Activated T-cell treated with anti-CD3 and anti-CD28 coated beads, Interleukin-2, amount 50 U/mL, for 72 hours (primary cell): ENCODE measurements at regions not wholly inside any gene's neighbourhood (a gene's known extent, or its start where the extent isn't known, plus 50 kb on each side); places are given as distances from the start of the nearest gene placed in this dataset.

ENCODE experiments used
- ATAC-seq, 2 donors: fragments of 150-1000 bp; cut with Tn5 transposase; replicated peaks in 1 of 2; 2 replicates each; pipeline ENCODE4 v1.10.0; 2021; ENCODE audit warnings: moderate library complexity in 2 of 2, mild to moderate bottlenecking in 1 of 2
- DNase-seq, 2 donors: peaks; one replicate each; pipeline ENCODE4 v3.0.0; 2021 to 2022; ENCODE audit warnings: mixed read lengths in 1 of 2
- H3K27ac Mint-ChIP-seq: one replicate; pipeline ENCODE4 v1.8.0; 2022; ENCODE audit warnings: mild to moderate bottlenecking, moderate library complexity, mixed read lengths
- H3K27me3 Mint-ChIP-seq: one replicate; pipeline ENCODE4 v1.8.0; 2022; ENCODE audit warnings: low read depth, mixed read lengths
- H3K36me3 Mint-ChIP-seq, 2 donors: one replicate each; pipeline ENCODE4 v1.8.0; 2022; ENCODE audit warnings: mixed read lengths in 2 of 2, mild to moderate bottlenecking in 1 of 2; ENCODE audit not compliant: insufficient read depth in 2 of 2
- H3K4me1 Mint-ChIP-seq: one replicate; pipeline ENCODE4 v1.8.0; 2022; ENCODE audit warnings: low read depth, mixed read lengths
- H3K4me3 Mint-ChIP-seq, 2 donors: one replicate each; pipeline ENCODE4 v1.8.0; 2022; ENCODE audit warnings: mild to moderate bottlenecking in 2 of 2, mixed read lengths in 2 of 2, moderate library complexity in 2 of 2
- H3K9me3 Mint-ChIP-seq, 2 donors: one replicate each; pipeline ENCODE4 v1.8.0; 2022; ENCODE audit warnings: mixed read lengths in 2 of 2

DNA sequence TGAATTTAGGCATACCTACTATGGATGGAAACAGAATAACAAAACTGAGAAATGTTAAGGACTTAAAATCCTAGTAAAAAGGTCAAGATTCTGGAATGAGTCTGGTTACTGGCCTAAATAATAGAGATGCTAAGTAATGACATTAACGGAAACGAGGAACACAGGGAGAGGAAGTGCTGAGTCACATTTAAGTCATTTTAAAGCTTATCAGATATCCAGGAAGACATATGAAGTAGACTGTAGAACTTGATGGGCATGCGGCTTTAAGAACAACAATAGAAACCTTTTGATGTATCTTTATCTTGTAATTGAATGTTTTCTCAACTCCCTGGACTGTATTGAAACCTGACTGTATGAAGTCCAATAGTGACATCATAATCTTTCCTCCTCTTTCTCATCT lies 1251.4 kb upstream of the CDH6 start:
- no peaks in the 10 kb centered on the region for H3K4me1 Mint-ChIP-seq
- H3K27me3 Mint-ChIP-seq, result no peaks in the 10 kb centered on the region
- H3K4me3 Mint-ChIP-seq, result no peak overlapping the region
- peaks cover 2 to 6% of the 10 kb centered on the region in 2 donors for H3K9me3 Mint-ChIP-seq
- no peak overlapping the region for H3K27ac Mint-ChIP-seq
- ATAC-seq, result no peak
- no peak for DNase-seq
- no peaks in the 10 kb centered on the region for H3K36me3 Mint-ChIP-seq

DNA sequence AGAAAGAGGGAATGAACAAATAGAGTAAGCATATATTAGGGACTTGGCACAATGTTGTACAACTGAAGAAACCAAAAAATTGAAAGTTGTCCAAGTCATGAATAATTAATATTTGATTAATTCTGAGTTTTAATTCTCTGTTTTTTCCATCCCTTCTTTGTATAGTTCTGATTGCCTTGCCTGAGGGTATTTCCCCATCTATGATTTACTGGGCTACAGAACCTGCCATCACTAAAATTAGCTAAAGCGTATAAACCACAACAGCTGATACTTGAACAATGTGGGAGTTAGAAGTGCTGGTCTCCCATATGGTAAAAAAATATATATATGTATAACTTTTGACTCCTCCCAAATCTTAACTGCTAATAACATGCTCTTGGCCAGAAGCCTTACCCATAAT lies 1253.5 kb upstream of the CDH6 start:
- H3K4me1 Mint-ChIP-seq, result no peaks in the 10 kb centered on the region
- no peak for ATAC-seq
- H3K9me3 Mint-ChIP-seq, result peaks cover 2 to 6% of the 10 kb centered on the region in 2 donors
- no peak overlapping the region for H3K4me3 Mint-ChIP-seq
- no peaks in the 10 kb centered on the region for H3K27me3 Mint-ChIP-seq
- H3K27ac Mint-ChIP-seq, result no peak overlapping the region
- DNase-seq, result no peak
- no peaks in the 10 kb centered on the region for H3K36me3 Mint-ChIP-seq

DNA sequence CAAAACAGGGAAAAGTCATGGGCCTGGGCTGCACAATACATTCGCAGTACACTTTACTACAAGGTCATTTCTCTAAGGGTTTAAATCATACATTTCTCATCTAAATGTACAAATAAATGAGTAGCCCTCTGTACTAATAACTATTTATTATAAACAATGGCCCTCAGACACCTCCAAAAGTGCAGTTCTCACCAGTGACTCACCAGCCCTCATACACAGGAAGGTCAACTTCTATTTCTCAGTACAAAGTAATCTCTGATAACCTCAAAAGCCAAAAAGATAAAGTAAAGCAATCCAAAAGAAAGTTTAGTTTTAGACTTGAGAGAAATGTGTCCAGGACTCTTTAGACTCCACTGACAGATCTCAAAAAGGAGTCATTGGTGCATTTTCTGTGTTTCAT lies 1258.1 kb upstream of the CDH6 start:
- no peaks in the 10 kb centered on the region for H3K4me1 Mint-ChIP-seq
- no peak for ATAC-seq
- DNase-seq, result no peak
- H3K27ac Mint-ChIP-seq, result no peak overlapping the region
- no peaks in the 10 kb centered on the region for H3K27me3 Mint-ChIP-seq
- peaks cover 3 to 4% of the 10 kb centered on the region in 2 donors for H3K9me3 Mint-ChIP-seq
- no peaks in the 10 kb centered on the region for H3K36me3 Mint-ChIP-seq
- H3K4me3 Mint-ChIP-seq, result no peak overlapping the region

DNA sequence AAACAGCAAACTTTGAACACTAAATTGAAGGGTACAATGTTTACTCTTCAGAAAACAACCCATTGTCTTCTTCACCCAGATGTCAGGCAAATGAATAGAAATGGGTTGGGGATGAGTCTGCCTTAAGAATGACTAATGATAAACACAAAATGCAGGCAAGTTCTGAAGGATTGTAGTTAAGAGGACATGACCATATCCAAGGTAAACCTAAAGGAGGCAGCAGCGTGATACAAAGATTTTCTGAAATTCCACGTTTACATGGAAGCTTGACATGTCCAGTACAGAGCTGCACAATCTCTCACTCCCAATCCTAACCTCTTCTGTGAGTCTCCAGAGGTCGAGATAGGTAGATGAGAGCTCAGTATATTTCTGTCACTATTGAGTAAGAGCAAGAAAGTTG lies 1263.2 kb upstream of the CDH6 start:
- H3K9me3 Mint-ChIP-seq, result peaks cover 4% of the 10 kb centered on the region in 2 donors
- peaks cover 0 to 1% of the 10 kb centered on the region in 2 donors for H3K36me3 Mint-ChIP-seq
- no peak overlapping the region for H3K27ac Mint-ChIP-seq
- H3K27me3 Mint-ChIP-seq, result no peaks in the 10 kb centered on the region
- DNase-seq, result no peak
- no peaks in the 10 kb centered on the region for H3K4me1 Mint-ChIP-seq
- no peak overlapping the region for H3K4me3 Mint-ChIP-seq
- ATAC-seq, result no peak

DNA sequence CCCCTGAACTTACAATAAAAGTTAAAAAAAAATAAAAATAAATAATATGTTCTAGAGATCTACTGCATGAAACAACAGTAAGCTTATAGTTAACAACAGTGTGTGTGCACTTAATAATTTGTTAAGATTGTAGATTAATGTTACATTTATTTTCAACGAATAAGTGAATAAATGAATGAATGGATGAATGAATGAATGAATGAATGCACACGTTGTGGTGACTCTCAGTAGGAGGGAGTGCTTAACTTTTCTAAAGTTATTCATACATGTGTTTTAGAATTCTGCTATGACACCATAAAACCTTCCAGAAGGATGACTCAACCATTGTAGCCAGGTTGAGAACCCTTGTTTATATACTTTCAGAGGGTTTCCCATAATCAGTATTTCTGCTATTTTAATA lies 1269.4 kb upstream of the CDH6 start:
- H3K36me3 Mint-ChIP-seq, result peaks cover 0 to 1% of the 10 kb centered on the region in 2 donors
- ATAC-seq (no peak), DNase-seq (no peak)
- no peaks in the 10 kb centered on the region for H3K27me3 Mint-ChIP-seq
- no peaks in the 10 kb centered on the region for H3K4me1 Mint-ChIP-seq
- H3K4me3 Mint-ChIP-seq, result no peak overlapping the region
- peaks cover 4 to 6% of the 10 kb centered on the region in 2 donors for H3K9me3 Mint-ChIP-seq
- H3K27ac Mint-ChIP-seq, result no peak overlapping the region

DNA sequence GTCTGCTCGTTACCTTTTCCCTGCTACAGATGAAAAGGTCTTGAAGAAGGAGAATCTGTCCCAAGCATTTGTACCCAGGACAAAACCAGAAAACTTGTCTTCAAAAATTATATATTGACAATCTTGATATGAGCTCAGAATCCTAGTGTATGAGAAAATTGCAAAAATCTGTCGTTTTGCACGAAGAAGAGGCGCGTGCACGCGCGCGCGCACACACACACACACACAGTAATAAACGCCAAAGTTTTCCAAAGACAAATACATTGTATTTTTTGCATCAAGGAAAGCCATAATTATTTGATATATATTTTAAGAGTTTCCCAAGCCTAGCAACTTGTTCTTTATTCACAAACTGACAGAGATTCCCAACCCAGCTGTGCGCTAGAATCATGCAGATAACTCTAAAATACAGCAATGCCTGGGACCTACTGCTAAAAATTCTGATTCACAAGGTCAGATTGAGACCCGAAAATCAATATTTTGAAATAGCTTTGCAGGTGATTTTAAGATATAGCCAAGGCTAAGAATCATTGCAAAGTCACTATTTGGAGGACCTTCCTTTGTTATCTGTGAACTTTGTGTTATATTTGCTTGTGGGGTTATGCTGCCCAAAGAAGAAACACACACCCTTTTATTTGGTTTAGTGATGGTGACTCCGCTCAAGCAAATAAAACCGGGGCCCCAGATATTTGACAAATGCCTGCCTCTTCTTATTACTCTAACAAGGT lies 1287.7 kb upstream of the CDH6 start:
- DNase-seq (no peak), ATAC-seq (no peak)
- Mint-ChIP-seq H3K36me3 (peaks cover 0 to 2% of the 10 kb centered on the region in 2 donors), H3K27ac (no peak overlapping the region), H3K4me1 (no peaks in the 10 kb centered on the region), H3K27me3 (no peaks in the 10 kb centered on the region), H3K9me3 (peaks cover 7 to 11% of the 10 kb centered on the region in 2 donors), H3K4me3 (no peak overlapping the region)

DNA sequence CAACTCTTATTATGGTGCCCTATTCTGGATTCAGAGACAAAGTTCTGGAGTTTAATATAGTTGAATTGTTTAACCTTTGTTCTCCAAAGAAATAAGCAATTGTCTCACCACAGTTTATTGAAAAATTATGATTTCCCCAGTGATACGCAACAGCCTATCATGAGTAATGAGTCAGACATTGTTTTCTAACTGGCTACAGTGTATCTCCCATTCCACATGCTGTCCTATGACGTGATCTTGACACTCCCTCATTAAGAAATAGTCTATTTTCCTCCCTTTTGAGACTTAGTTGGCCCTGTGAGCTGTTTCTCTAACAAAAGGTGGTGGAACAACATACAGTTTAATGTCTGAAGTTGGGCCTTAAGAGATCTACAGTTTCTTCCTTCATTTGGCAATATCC lies 1290.6 kb upstream of the CDH6 start:
- H3K27ac Mint-ChIP-seq, result no peak overlapping the region
- H3K4me1 Mint-ChIP-seq, result no peaks in the 10 kb centered on the region
- H3K36me3 Mint-ChIP-seq, result no peaks in the 10 kb centered on the region
- H3K9me3 Mint-ChIP-seq, result peaks cover 2 to 8% of the 10 kb centered on the region in 2 donors
- no peaks in the 10 kb centered on the region for H3K27me3 Mint-ChIP-seq
- no peak for DNase-seq
- ATAC-seq, result no peak
- no peak overlapping the region for H3K4me3 Mint-ChIP-seq

DNA sequence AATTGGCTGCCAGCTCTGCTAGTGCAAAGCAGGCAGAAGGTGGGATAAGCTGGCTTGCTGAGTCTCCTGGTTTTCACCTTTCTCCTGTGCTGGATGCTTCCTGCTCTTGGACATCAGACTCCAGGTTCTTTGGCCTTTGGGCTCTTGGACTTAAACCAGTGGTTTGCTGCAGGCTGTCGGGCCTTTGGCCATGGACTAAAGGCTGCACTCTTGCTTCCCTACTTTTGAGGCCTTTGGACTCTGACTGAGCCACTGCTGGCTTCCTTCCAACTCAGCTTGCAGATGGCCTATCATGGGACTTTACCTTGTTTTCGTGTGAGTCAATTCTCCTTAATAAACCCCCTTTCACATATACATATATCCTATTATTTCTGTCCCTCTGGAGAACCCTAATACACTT lies 1293.9 kb upstream of the CDH6 start:
- Mint-ChIP-seq H3K36me3 (no peaks in the 10 kb centered on the region), H3K4me1 (no peaks in the 10 kb centered on the region), H3K4me3 (no peak overlapping the region), H3K27me3 (no peaks in the 10 kb centered on the region), H3K9me3 (peaks cover 6 to 11% of the 10 kb centered on the region in 2 donors), H3K27ac (no peak overlapping the region)
- no peak for ATAC-seq
- DNase-seq, result no peak

DNA sequence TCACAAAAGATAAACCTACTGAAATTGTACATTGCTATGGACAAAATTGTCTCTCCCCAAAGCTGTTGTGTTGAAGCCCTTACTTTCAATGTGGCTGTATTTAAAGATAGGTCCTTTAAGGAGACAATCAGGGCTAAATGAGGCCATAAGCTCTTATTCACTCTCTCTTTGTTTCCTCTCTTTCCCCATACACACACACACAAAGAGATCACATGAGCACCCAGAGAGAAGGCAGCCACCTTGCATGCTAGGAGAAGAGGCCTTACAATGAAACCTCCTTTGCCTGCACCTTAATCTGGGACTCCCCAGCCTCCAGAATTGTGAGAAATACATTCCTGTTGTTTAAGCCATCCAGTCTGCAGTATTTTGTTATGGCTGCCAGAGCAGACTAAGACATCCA lies 1295.6 kb upstream of the CDH6 start:
- Mint-ChIP-seq H3K27me3 (no peaks in the 10 kb centered on the region), H3K4me3 (no peak overlapping the region), H3K4me1 (no peaks in the 10 kb centered on the region), H3K9me3 (peaks cover 7 to 11% of the 10 kb centered on the region in 2 donors), H3K36me3 (no peaks in the 10 kb centered on the region), H3K27ac (no peak overlapping the region)
- ATAC-seq (no peak), DNase-seq (no peak)

DNA sequence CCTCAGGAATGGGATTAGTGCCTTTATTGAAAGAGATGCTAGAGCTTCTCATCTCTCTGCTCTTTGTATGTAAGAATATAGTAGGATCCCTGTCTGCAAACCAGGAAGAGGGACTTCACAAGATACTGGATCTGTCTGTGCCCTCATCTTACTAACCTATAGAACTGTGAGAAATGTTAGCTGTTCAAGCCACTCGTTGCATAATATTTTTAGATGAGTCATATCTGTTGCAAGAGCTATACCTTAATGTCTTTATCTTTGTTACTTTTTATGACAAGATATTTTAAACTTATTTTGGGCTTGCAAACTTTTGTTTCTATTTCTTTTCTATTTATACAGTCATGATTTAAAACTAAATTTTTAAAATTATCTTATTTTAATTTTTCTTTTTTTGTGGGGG lies 1296.8 kb upstream of the CDH6 start:
- ATAC-seq, result no peak
- no peak overlapping the region for H3K4me3 Mint-ChIP-seq

DNA sequence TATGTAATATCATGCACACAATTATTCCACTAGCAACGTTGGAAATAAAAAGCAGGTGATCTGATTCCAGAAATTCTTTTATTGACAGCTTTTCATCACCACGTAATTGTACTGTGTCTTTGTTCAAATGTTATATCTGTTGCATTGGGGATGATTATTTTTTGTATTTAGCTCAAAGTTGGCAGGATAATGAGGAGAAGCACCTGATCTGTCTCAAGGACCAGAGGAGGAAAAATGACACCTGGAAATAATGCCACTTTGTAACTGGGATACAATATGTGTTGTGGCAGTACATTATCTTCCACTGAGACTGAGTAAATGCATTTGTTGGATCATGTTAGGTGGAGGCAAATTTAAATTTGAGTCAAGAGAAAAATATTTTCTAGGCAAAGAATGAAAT lies 1298.8 kb upstream of the CDH6 start:
- DNase-seq (no peak), ATAC-seq (no peak)
- Mint-ChIP-seq H3K4me1 (no peaks in the 10 kb centered on the region), H3K27me3 (no peaks in the 10 kb centered on the region), H3K36me3 (no peaks in the 10 kb centered on the region), H3K27ac (no peak overlapping the region), H3K4me3 (no peak overlapping the region), H3K9me3 (peaks cover 7 to 10% of the 10 kb centered on the region in 2 donors)

More for the DNA sequence above, 1296.8 kb upstream of the CDH6 start:
- no peak for DNase-seq
- no peaks in the 10 kb centered on the region for H3K4me1 Mint-ChIP-seq
- H3K27ac Mint-ChIP-seq, result no peak overlapping the region
- H3K27me3 Mint-ChIP-seq, result no peaks in the 10 kb centered on the region
- H3K36me3 Mint-ChIP-seq, result no peaks in the 10 kb centered on the region
- peaks cover 7% of the 10 kb centered on the region in 2 donors for H3K9me3 Mint-ChIP-seq

DNA sequence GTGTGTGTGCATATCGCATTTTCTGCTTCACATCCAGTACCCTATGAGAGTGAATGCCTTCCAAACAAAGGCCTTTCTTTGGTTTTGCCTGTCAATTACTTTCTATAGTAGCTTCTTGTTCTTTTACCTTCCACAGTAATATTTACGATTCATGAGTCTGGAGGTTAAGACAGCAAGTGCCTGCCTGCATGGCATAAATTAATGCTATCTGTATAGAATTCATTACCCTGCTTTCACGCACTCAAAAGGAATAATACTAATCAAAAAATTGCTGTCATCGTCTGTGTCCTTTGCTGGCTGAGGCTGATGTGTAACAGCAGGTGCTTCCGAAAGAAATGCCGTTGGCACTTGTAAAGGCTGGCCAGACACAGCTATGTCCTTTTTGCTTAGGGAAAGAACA lies 1304.4 kb upstream of the CDH6 start:
- ATAC-seq, result no peak

DNA sequence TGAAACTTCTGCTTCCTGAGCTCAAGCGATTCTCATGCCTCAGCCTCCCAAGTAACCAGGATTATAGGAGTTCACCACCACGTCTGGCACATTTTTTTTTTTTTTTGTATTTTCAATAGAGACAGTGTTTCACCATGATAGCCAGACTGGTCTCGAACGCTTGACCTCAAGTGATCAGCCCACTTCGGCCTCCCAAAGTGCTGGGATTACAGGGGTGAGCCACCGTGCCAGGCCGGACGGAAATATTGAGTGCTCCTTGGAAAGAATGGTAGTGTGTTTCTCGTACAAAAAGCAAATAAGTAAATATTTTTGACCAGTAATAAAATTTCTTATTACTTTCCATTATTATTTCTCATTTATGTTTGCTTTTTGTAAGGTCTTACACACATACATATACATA lies 1307.9 kb upstream of the CDH6 start:
- ATAC-seq (no peak), DNase-seq (no peak)
- Mint-ChIP-seq H3K9me3 (peaks cover 6 to 11% of the 10 kb centered on the region in 2 donors), H3K4me3 (no peak overlapping the region), H3K27ac (no peak overlapping the region), H3K36me3 (no peaks in the 10 kb centered on the region), H3K4me1 (no peaks in the 10 kb centered on the region), H3K27me3 (no peaks in the 10 kb centered on the region)

More for the DNA sequence above, 1304.4 kb upstream of the CDH6 start:
- H3K4me3 Mint-ChIP-seq, result no peak overlapping the region
- H3K4me1 Mint-ChIP-seq, result no peaks in the 10 kb centered on the region
- peaks cover 6 to 8% of the 10 kb centered on the region in 2 donors for H3K9me3 Mint-ChIP-seq
- no peak overlapping the region for H3K27ac Mint-ChIP-seq
- no peak for DNase-seq
- H3K36me3 Mint-ChIP-seq, result no peaks in the 10 kb centered on the region
- H3K27me3 Mint-ChIP-seq, result no peaks in the 10 kb centered on the region

DNA sequence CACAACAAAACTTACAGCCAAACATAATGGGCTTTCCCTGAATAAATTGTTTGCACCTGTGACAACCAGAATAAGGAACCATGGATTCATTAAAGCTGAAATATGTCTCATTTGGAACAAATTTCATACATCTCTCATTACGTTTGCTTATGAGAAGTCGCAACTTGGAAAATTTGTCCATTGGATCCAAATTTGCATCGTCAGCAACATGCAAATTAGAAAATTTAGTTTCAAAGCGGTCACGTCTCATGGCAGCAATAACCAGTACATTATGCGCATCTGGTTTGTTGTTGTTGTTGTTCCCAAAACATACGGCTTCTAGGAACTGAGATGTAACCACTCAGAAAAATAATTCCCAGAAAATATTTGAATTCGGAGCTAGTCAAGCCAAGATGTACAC lies 1311.5 kb upstream of the CDH6 start:
- no peaks in the 10 kb centered on the region for H3K27me3 Mint-ChIP-seq
- DNase-seq (no peak), ATAC-seq (no peak)
- H3K36me3 Mint-ChIP-seq, result no peaks in the 10 kb centered on the region
- no peak overlapping the region for H3K4me3 Mint-ChIP-seq
- no peak overlapping the region for H3K27ac Mint-ChIP-seq
- no peaks in the 10 kb centered on the region for H3K4me1 Mint-ChIP-seq
- peaks cover 3 to 9% of the 10 kb centered on the region in 2 donors for H3K9me3 Mint-ChIP-seq
